Natural killer cell (primary cell): ENCODE measurements at regions not wholly inside any gene's neighbourhood (a gene's known extent, or its start where the extent isn't known, plus 50 kb on each side); places are given as distances from the start of the nearest gene placed in this dataset.

Source experiments
- ATAC-seq, 3 donors: fragments of 150-1000 bp in 2 of 3; fragments of 200-7000 bp in 1 of 3; cut with Tn5 transposase; 1 replicate in 1 of 3; 2 replicates in 2 of 3; pipeline ENCODE4 v1.10.0; 2021; ENCODE audit warnings: mild to moderate bottlenecking in 2 of 3, moderate library complexity in 2 of 3
- DNase-seq, 2 donors: peaks; one replicate each; pipeline versions ENCODE4 v3.0.0 to v3.0.0-alpha.2; 2013 to 2021; ENCODE audit warnings: mixed read lengths in 1 of 2
- H3K27ac ChIP-seq: one replicate; pipeline ENCODE4 v1.5.1; 2013; ENCODE audit warnings: mild to moderate bottlenecking, low read length
- H3K27me3 ChIP-seq: one replicate; pipeline ENCODE4 v1.6.1; 2013; ENCODE audit warnings: low read length; ENCODE audit not compliant: control insufficient read depth, insufficient read depth
- H3K36me3 ChIP-seq: one replicate; pipeline ENCODE4 v1.6.1; 2013; ENCODE audit warnings: low read length; ENCODE audit not compliant: control insufficient read depth, insufficient read depth
- H3K4me1 ChIP-seq: one replicate; pipeline ENCODE4 v1.6.1; 2013; ENCODE audit warnings: low read length; ENCODE audit not compliant: control insufficient read depth, insufficient read depth
- H3K4me3 ChIP-seq: one replicate; pipeline ENCODE4 v1.5.1; 2013; ENCODE audit warnings: low read length
- H3K9me3 ChIP-seq: one replicate; pipeline ENCODE4 v1.6.1; 2013; ENCODE audit warnings: low read length; ENCODE audit not compliant: control insufficient read depth, insufficient read depth
- H3K27ac Mint-ChIP-seq, 2 donors: one replicate each; pipeline ENCODE4 v1.8.0; 2022; ENCODE audit warnings: mild to moderate bottlenecking in 2 of 2, mixed read lengths in 2 of 2, moderate library complexity in 1 of 2
- H3K27me3 Mint-ChIP-seq, 2 donors: one replicate each; pipeline ENCODE4 v1.8.0; 2022; ENCODE audit warnings: low read depth in 2 of 2, mixed read lengths in 2 of 2
- H3K36me3 Mint-ChIP-seq: one replicate; pipeline ENCODE4 v1.8.0; 2022; ENCODE audit warnings: mixed read lengths
- H3K4me1 Mint-ChIP-seq, 2 donors: one replicate each; pipeline ENCODE4 v1.8.0; 2022; ENCODE audit warnings: mixed read lengths in 2 of 2
- H3K4me3 Mint-ChIP-seq: one replicate; pipeline ENCODE4 v1.8.0; 2022; ENCODE audit warnings: mild to moderate bottlenecking, moderate library complexity, mixed read lengths
- H3K9me3 Mint-ChIP-seq, 2 donors: one replicate each; pipeline ENCODE4 v1.8.0; 2022; ENCODE audit warnings: mixed read lengths in 2 of 2
- WGBS: methylation state at CpG from one replicate; pipeline ENCODE4 v1.1.7; 2013; ENCODE audit warnings: missing lambda C conversion rate; ENCODE audit not compliant: insufficient coverage; 5-methylcytosine and 5-hydroxymethylcytosine counted together
- intact Hi-C: fragments of 100-400 bp; cut with micrococcal nuclease; formaldehyde crosslinking; loops from one replicate; pipeline ENCODE4 v1.14.2; 2022
- TF ChIP-seq, protein P1 (sequence below): fragments of 200-600 bp; IDR thresholded peaks from one replicate; pipeline ENCODE4 v1.8.0; 2022; ENCODE audit warnings: antibody characterized with exemption

DNA sequence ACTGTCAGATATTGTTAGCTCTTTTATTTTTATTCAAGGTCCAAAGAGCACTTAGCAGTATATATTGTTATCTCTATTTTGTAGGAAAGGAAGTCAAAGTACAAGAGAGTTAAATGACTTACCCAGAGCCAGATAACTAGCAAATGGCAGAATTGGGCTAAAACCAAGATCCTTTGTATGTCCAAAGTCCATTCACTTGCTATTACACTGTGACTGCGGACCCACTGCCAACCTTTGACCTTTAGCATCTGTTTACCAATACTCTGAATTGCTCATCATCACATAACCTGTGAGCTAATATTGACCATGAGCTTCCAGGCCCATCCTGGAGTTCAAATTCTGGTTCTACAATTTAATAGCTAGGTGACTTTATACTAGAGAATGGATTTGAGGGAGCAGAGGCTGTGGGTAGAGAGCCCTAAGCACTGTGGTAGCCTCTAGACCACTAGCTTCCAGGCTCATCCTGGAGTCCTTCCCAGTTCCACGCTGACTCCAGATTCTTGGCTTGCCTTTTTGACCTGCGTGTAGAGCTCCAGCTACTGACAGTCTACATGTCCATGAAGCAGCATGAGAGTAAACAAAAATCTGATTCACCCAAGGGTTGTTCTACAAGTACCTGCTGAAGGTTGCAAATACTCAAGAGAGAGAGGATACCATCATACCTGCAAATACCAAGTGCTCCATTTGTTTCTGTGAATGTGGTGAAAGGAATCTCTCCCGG, 424.0 kb downstream of the SH3GL2 start:
- DNase-seq (no peak), ATAC-seq (no peak)
- Histone ChIP-seq H3K27ac (no peak overlapping the region), H3K36me3 (no peaks in the 10 kb centered on the region), H3K27me3 (no peaks in the 10 kb centered on the region), H3K4me3 (no peak overlapping the region), H3K4me1 (no peaks in the 10 kb centered on the region), H3K9me3 (peaks cover 3% of the 10 kb centered on the region)
- Mint-ChIP-seq H3K36me3 (no peaks in the 10 kb centered on the region), H3K4me3 (no peak overlapping the region), H3K4me1 (no peaks in the 10 kb centered on the region), H3K27me3 (no peaks in the 10 kb centered on the region), H3K27ac (no peak overlapping the region), H3K9me3 (peaks cover 4 to 5% of the 10 kb centered on the region in 2 donors)
- WGBS, result 82% methylated on average over 4 of the region's 4 CpGs
- intact Hi-C loops, result no loop called here
- TF ChIP-seq, protein P1, sequence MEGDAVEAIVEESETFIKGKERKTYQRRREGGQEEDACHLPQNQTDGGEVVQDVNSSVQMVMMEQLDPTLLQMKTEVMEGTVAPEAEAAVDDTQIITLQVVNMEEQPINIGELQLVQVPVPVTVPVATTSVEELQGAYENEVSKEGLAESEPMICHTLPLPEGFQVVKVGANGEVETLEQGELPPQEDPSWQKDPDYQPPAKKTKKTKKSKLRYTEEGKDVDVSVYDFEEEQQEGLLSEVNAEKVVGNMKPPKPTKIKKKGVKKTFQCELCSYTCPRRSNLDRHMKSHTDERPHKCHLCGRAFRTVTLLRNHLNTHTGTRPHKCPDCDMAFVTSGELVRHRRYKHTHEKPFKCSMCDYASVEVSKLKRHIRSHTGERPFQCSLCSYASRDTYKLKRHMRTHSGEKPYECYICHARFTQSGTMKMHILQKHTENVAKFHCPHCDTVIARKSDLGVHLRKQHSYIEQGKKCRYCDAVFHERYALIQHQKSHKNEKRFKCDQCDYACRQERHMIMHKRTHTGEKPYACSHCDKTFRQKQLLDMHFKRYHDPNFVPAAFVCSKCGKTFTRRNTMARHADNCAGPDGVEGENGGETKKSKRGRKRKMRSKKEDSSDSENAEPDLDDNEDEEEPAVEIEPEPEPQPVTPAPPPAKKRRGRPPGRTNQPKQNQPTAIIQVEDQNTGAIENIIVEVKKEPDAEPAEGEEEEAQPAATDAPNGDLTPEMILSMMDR, result no peak

DNA sequence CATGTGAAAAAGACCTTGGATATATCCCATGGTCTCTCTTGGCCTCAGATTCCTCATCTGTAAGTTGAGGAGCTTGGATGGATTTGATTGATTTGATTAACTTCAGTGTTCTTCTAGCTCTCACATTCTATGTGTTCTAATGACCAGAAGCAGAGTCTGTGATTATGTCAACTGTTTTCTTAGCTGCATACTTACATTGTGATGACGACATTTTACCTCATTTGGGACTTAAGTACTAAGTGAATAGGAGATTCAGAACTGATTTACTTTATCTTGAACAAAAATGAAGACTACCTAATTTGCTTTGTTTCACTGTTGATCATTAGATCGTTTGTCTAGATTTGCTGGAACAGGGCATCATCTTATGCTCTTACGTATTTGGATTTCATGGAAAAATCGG, 427.7 kb downstream of the SH3GL2 start:
- no peaks in the 10 kb centered on the region for H3K27me3 Mint-ChIP-seq
- Histone ChIP-seq H3K27ac (no peak overlapping the region), H3K27me3 (no peaks in the 10 kb centered on the region), H3K9me3 (no peaks in the 10 kb centered on the region), H3K36me3 (no peaks in the 10 kb centered on the region), H3K4me1 (no peaks in the 10 kb centered on the region), H3K4me3 (no peak overlapping the region)
- H3K4me3 Mint-ChIP-seq, result no peak overlapping the region
- TF ChIP-seq, protein P1, result no peak
- DNase-seq, result no peak
- peaks cover 8 to 11% of the 10 kb centered on the region in 2 donors for H3K9me3 Mint-ChIP-seq
- no peaks in the 10 kb centered on the region for H3K36me3 Mint-ChIP-seq
- no peak overlapping the region for H3K27ac Mint-ChIP-seq
- H3K4me1 Mint-ChIP-seq, result no peaks in the 10 kb centered on the region
- ATAC-seq, result no peak
- WGBS, result 85% methylated on average over 3 of the region's 4 CpGs
- intact Hi-C loops, result no loop called here

DNA sequence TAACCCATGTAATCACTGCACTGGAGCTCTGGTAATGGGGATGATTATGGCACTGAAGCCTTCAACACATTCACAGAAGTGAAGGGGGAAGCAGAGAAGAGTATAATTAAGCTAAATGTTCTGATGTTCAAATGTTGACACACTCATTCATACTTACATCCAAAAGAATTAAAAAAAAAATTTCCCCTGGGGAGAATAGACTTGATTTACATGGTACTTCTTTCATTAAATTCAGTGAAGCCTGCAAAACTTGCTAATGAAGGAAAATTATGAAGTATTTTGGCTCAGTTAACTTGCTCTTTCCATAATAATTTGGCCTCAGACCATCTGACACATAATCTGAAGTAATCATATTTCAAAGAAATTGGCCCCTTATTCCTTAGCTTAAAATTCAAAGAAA, 428.8 kb downstream of the SH3GL2 start:
- TF ChIP-seq, protein P1, result no peak
- Mint-ChIP-seq H3K4me3 (no peak overlapping the region), H3K27me3 (no peaks in the 10 kb centered on the region), H3K4me1 (no peaks in the 10 kb centered on the region), H3K27ac (no peak overlapping the region), H3K36me3 (no peaks in the 10 kb centered on the region), H3K9me3 (peaks cover 8 to 11% of the 10 kb centered on the region in 2 donors)
- Histone ChIP-seq H3K27me3 (no peaks in the 10 kb centered on the region), H3K4me1 (no peaks in the 10 kb centered on the region), H3K27ac (no peak overlapping the region), H3K36me3 (no peaks in the 10 kb centered on the region), H3K9me3 (no peaks in the 10 kb centered on the region), H3K4me3 (no peak overlapping the region)
- intact Hi-C loops, result no loop called here
- no peak for DNase-seq
- ATAC-seq, result no peak

DNA sequence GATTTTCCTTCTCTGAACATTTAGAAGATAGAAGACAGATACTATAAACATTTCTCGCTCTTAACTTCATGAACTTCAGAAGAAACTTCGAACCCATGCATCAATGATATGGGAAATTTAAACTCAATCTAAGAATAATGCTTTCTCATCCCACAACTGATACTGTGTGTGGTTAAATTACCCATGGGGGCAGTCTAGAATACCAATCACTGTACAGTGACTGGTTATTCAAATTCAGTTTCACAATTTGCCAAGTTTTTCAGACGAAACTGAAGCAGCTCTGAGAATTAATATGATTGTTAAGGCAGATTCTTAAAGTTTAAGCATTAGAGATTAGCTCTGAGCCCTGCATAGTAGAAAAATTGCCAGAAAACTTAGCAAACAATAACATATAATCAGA, 431.0 kb downstream of the SH3GL2 start:
- H3K4me3 Mint-ChIP-seq, result no peak overlapping the region
- no peaks in the 10 kb centered on the region for H3K9me3 ChIP-seq
- no peaks in the 10 kb centered on the region for H3K36me3 ChIP-seq
- TF ChIP-seq, protein P1, result no peak
- H3K4me3 ChIP-seq, result no peak overlapping the region
- peaks cover 7 to 8% of the 10 kb centered on the region in 2 donors for H3K9me3 Mint-ChIP-seq
- intact Hi-C loops, result no loop called here
- no peaks in the 10 kb centered on the region for H3K27me3 ChIP-seq
- ATAC-seq (no peak), DNase-seq (no peak)
- WGBS, result 50% methylated on average over 1 of the region's 3 CpGs
- H3K36me3 Mint-ChIP-seq, result no peaks in the 10 kb centered on the region
- no peaks in the 10 kb centered on the region for H3K4me1 Mint-ChIP-seq
- H3K27ac ChIP-seq, result no peak overlapping the region
- no peaks in the 10 kb centered on the region for H3K4me1 ChIP-seq
- H3K27ac Mint-ChIP-seq, result no peak overlapping the region
- H3K27me3 Mint-ChIP-seq, result no peaks in the 10 kb centered on the region
